ENCODE measurements at regions not wholly inside any gene's neighbourhood (a gene's known extent, or its start where the extent isn't known, plus 50 kb on each side); places are given as distances from the start of the nearest gene placed in this dataset.

DNA sequence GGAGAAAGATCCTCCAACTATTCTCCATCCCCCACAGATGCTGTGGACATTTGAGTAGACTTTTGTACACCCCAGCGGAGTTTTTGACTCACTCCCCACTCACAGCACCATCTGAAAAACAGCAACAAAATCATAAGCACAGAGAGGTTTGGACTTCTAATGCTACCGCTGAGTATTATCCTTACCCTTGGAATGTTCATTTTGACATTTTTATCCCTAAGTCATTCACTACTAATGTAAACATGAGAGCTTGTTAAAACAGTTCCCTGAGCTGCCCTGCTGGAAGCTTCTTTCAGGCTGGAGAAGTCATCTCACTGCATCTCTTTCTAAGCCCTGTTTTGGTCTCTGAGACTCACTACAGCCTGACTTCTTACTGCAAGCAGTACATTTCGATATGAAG, 1045.9 kb downstream of the MCTP2 start:
- intact Hi-C loops (cut with micrococcal nuclease): no loop called here

DNA sequence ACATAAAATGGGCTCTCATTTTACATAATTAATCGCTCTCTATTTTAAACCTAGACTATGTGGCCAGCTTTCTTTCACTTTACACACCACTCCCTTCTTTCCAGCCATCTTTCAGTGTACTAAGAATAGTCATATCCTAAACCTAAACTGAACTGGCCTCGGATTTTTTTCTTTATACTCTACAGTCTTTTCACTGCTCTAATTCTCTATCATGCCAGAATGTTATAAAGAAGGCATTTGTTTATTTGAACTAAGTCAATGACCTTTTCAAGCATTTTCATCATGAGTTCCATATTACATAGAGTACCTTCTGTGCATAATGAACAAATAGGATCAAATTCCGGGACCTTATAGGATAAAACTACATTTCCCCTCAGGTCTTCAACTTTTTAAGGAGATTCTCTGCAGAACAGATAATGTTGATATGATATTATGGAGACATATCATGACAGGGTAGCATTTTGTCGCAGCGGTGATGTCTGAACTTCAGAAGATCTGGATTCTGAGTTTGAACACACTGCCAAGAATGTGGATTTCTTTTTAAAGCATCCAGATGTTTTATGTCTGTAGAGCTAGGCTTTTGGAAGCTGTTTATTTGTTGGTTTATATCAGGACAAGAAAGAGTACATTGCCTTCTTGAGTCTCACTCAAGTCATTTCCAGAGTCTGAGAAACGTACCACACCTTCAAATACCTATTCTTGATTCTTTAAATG, 1047.3 kb downstream of the MCTP2 start:
- intact Hi-C loops (cut with micrococcal nuclease): no loop called here

DNA sequence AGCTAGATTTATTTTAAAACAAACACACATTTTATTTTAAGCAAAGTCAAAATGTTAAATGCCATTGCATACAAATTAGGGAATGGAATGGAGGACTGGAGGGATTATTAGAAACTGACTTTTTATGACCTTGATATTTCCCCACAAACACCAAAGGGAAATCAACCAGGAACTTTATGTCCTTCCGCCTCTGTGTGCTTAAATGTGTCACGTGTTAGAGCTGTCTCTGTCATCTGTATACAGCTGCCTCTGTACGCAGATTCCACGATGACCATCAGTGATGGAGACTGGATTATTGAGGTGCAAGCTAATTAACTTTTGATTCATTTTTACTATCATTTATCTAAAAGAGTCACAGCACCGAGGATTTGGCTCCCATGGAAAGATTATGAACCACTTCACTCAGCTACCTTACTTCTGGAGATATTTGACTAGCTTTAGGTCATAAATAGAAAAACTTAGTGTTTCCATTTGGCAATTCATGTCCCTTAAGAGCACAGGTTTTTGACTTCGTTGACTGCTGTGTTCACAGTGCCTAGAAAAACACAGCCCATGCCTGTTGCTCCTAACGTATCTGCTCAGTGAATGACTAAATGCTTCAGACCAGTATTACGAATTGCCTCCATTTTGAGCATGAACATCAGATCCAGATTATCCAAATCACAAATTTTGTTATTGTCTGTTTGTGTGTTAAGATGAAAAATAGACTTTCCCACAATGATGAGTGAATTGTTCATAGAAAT, 1048.1 kb downstream of the MCTP2 start:
- intact Hi-C loops (cut with micrococcal nuclease): loop anchor here (5.0 to 10.0 kb wide), 3 partner anchors 465 to 1047 kb away; partner anchors contain the start of gene MCTP2

DNA sequence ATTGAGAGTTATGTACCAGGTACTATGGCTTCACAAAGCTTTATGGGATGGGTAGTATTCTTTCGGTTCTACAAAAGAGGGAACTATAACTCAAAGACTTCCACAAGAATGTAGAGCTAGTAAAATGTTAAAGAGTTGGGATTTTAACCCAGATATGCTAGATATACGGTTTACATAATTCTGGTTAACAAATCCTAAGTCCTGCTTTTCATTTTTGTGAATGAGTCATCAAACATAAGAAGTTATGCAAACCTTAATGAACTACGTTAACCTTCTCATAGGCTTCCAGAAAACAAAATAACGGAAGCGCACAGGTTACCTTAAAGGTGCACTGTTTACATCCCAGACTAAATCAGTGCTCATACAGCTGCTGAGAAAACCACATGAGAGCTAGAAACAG, 1049.3 kb downstream of the MCTP2 start:
- intact Hi-C loops (cut with micrococcal nuclease): loop anchor here (5.0 to 10.0 kb wide), 3 partner anchors 464 to 1048 kb away; partner anchors contain the start of gene MCTP2

DNA sequence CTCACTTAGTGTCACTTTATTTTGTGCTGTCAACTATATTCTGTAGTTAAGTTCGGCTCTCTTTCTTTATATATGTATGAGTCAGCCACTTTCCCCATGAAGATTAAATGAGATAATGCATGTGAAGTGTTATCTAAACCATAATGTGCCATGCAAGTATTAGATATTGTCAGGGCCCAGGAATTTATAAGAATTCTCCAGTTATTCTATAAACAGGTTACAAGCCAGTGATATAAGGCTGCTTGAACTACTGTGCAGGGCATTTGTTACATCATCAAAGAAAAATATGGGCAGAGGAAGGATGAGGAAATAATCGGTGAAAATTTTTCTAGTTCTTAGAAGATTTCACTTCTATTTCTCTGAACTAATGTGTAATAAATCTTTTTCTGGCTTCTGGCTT, 1049.0 kb upstream of the NR2F2 start:
- intact Hi-C loops (cut with micrococcal nuclease): loop anchor here (5.0 to 10.0 kb wide), 3 partner anchors 463 to 1049 kb away; partner anchors contain the start of gene MCTP2

DNA sequence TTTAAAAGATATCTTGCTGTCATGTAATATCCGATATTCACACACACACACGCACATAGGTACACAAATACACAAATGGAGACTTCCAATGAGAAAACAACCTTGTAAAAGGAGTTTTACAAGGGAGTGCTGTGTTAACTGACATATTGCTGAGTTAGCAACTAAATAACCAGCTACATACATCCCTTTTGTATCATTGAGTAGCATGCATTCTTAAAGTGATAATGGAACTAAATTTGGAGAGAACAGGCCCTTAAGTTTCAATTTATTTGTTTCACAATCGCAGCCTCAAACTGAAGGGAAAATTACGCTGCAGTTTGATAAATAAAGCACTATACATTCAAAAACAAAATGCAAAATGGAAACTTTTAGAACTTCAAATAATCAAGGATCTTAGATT, 1046.0 kb upstream of the NR2F2 start:
- intact Hi-C loops (cut with micrococcal nuclease): loop anchor here (1.0 to 10.0 kb wide), 9 partner anchors 19 to 1052 kb away; partner anchors contain the start of gene MCTP2

DNA sequence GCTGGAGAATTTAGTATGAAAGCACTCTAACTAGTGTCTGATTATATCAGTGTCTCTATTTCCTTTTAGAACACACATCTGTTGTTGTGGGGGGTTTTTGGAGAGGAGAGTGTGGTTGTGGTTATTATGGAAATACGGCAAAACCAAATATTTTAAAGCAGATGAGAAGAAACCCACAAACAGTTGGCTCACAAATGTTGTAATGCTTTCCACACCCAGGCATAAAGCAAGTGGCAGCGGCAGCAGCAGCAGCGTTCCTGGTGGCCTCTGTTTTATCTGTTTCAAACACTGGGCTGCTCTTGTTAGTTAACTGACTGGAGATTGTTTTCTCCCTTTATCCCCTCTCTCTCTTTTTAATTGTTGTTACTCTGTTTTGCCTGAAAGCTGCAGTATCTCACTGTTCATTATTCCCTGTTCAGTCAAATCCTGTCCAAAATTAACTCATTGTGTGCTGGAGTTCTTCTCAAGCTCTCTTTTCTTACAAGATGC, 1045.5 kb upstream of the NR2F2 start:
- intact Hi-C loops (cut with micrococcal nuclease): loop anchor here (1.0 to 10.0 kb wide), 11 partner anchors 13 to 1053 kb away; partner anchors contain the start of gene MCTP2

DNA sequence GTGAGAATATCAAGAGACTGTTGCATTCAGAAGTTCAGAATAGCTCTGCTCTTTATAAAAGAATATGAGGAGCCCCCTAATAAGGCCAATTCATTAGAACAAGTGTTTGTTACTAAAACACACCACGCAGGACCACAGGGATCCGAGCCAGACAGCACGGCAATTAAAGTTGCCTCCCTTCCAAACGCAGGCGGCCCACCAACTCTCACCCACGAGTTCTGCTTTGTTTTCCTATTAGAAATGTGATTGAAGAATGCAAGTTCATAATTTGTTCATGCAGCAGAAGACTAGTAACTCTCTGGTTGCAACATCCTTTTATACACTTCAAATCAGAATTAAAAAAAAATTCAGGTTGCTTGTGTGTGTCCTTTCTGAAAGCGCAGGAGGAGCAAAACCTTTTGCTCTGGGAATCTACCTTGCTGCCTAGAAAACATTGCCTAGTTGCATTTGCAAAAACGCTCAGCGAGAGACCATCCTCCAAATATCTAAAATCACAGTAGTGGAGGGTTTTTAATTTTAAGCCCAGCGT, 1044.1 kb upstream of the NR2F2 start:
- intact Hi-C loops (cut with micrococcal nuclease): loop anchor here (10.0 kb wide), 2 partner anchors 458 to 778 kb away; no protein-coding TSS in a partner anchor

DNA sequence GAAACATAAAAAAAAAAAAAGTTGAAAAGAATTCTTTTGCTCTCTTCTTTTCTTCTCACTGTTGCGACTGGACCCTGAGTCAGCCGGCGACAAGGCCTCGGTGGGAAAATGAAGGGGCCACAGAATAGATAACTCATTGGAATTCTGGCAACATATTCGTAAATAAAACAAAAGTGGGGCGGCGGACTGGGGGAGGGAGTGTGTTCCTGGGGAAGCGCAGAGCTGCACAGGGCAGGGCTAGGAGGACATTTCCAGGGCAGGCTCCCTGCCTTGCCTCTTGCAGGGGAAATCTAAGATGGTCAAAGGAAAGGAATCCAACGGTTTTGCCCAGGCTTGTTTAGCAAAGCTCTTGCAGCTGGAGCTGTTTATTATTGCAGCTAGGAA, 1042.8 kb upstream of the NR2F2 start:
- intact Hi-C loops (cut with micrococcal nuclease): loop anchor here (10.0 kb wide), 2 partner anchors 457 to 777 kb away; no protein-coding TSS in a partner anchor

DNA sequence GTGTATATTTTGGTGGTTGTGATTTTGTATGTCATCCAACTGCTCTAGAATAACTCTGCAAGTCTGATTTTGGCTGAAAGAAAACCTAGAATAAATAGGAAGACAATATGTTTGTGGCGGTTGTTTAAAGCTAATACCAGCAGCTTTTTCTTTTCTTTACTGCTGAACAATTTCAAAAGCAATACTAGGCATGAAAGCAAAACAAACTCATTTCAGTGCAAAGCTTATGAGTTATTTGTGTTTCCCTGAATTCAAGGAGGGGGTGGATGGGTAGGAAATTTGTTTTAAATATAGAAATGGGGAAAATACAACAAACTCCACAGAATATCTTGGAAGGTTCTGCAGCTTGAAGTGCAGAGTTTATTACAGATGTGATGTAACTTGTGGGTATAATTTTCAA, 1041.9 kb upstream of the NR2F2 start:
- intact Hi-C loops (cut with micrococcal nuclease): loop anchor here (10.0 kb wide), 2 partner anchors 456 to 776 kb away; no protein-coding TSS in a partner anchor

DNA sequence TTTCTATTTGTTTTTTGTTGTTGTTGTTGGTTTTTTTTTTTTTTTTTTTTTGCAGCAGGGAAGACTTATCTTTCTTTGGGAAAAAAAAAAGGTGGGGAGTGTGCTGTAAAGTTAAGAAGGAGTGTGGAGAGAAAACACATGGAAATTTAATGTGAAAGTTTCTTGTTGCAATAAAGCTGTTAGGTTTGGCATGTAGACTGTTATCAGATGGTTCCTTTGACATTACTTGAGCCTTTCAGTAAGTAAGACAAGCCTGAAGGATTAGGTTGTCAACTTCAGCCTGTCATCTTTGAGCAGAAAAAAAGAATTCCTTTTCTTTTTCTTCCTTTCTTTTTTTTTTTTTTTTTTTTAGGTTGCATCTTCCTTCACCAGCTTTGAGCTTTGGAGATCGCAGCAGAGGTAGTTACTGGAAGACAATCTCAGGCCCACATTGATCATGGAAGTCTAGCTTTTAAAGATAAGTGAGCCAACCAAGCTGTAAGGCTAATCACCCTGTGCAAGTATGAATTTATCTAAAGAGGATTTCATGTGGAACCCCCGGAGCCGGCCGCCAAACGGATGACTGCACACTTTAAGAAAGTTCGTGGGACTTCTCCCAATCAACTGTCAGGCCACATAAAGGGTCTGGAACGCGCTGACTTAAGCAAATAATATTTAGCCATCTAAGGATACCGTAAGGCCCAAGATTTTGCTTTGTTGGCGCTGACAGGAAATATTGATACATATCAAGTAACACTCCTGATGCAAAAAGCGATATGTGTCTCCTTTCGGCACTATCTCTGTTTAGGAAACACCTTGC, 1040.1 kb upstream of the NR2F2 start:
- intact Hi-C loops (cut with micrococcal nuclease): no loop called here

DNA sequence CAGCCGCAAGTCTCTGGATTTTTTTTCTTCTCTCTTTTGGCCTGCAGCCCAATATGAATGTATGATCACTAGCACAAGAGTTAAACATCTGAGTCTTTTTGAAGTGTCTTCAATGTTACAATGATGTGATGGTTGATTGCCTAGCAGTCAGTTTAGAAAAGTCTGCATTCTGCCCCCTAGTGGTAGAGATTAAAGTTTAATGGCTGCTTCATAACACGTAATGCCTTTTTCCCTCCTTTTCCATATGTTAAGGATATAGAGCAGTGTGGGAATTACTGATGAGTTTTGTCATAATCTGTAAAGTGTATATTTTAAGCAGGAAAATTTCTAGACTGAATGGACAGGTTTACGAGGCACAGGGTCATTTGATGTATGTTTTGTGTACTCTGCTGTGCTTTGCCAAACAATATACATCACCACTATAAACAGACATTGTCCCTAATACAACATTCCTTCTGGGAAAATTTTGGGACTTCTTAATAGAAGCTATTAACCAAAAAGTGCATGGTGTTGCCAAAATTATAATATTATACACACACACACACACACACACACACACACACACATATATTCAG, 1038.5 kb upstream of the NR2F2 start:
- intact Hi-C loops (cut with micrococcal nuclease): loop anchor here (1.0 kb wide), 2 partner anchors 33 to 710 kb away; no protein-coding TSS in a partner anchor

DNA sequence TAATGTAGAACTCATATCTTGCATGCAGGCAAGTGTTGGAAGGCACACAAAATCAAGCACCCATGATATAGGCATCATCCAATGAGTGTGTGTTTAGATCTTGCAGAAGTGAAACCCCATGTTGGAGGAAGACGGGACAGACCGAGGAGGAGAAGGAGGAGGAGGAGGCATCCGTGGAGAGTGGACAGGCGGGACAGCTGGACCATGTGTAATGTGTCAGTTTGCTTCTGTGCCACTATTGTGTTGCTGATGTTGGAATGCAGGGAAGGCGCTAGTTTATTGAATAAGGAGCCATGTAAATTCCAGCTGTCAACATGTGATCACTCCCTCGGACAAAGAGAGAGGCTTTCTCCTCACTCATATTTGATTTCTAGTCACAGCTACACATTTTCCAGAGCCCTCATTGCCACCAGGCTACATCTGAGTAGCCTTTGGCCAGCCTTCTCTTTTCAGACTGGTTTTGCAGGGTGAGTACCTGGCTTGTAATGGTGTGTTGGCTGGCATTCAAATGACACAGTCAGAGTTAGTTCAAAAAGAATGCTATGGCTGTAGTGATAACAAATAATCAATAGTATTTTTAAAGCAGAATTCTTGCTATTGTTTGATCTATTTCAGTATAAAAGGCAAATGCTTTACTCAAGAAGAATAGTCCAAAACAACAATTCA, 1037.6 kb upstream of the NR2F2 start:
- intact Hi-C loops (cut with micrococcal nuclease): loop anchor here (1.0 kb wide), 2 partner anchors 34 to 711 kb away; no protein-coding TSS in a partner anchor

DNA sequence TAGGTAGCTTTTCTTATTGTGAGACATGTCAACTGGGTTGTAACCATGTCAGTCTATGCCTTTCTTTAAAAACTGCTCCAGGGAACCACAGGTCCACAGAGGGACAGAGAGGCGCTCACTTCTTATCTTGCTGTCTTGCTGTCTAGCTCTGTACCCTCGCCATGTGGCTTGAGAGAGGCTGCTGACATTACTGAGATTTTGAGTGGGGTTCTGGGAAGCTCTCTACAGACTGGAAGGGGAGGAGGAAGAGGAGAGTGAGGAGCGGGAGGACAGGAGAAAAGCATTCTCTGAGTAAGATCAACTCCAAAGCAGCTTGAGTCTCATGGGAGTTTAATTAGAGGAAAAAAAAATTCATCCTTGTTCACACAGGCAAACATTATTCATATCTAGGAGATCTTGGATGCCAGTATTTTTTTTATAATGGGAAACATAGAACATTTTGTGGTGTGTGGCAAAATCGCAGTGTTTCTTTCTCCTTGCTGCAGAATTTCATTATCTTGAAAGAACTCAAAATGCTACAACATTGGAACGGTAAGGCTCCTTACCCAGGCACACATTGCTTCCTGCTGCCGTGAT, 1037.0 kb upstream of the NR2F2 start:
- intact Hi-C loops (cut with micrococcal nuclease): no loop called here

DNA sequence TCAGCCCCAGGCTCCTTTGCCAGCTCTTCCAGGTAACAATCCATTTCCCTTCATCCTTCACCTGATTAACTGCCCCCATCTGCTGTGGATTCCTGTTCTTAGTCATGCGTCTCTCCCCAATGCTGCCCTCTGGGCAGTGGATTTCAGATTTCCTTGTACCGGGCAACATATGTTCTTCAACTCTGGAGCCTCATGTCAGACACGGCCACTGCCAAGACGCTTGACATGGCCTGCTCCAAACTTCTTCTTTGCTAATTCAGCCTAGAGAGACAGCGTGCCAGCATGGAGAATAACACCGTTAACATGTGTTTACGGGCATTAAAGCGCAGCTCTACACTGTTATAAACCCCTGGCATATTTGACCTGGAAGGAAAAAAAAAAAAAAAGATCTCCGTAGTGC, 1035.1 kb upstream of the NR2F2 start:
- intact Hi-C loops (cut with micrococcal nuclease): no loop called here

DNA sequence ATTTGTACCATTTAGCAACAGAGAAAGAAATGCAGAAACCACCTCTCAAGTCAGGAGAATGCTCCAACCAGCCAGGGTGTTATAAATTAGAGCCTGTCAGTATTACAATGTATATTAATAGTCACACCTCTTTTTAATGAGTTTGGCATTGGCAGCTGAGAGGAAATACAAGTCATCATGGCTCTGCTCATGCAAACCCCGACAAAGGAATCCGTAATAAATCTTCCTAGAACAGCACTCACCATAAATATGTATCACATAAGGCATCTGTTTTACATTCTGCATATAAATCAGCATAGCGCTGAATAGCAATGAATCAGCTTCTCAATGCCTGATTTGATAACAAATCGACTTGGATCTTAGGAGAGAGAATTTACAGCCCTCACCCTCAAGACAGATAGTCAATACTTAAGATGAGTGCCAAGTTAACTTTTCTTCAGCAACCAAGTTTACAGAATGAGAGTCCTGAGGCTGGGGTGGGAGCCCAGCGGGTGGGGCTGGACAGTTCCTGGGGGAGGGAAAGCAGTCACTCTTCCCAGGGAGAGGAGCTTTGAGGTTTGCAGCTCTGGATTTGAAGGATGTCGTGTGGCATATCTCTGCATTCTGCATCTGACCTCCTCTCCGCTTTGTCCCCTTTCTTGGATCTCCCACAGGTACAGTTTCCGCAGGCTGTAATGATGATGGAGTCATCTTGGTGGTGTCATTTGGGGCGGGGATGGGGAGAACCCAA, 1034.4 kb upstream of the NR2F2 start:
- intact Hi-C loops (cut with micrococcal nuclease): no loop called here

DNA sequence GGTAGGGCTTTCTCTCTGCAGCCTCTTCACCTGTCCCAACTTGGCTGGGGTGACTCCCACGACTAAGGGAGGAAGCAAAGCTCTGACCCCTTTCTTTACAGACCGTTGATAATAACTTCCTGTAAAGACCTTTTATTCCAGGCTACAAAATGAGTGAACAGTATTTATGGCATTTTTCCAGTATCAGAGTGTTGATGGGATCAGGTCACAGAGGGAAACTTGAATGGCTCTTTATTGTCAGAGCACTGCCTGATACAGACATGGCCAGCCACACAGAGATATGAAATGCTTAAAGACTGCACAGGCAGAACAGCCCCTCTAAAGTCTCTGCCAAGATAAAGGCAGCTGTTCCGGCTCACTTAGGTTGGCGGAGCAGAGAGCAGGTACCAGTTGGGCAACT, 1033.9 kb upstream of the NR2F2 start:
- intact Hi-C loops (cut with micrococcal nuclease): no loop called here

DNA sequence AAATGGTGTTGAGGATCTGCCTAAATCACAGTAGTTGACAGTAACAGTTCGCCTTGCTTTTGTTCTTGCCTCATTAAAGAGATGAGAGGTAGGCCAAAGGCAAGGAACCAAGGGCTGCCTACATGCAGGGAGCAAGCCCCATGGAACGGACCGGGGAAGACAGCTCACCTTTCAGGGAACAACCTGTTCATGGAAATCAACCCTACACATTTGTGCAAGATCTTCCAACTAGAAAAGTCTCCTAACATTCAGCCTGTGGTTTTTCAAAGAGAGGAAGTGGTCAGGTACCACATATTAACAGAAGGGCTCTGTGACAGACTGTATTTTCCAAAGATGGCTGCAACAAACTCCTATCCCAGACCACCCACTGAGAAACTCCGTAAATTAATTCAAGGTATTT, 1031.8 kb upstream of the NR2F2 start:
- intact Hi-C loops (cut with micrococcal nuclease): loop anchor here (1.0 kb wide), 1 partner anchor 13 kb away; no protein-coding TSS in a partner anchor

DNA sequence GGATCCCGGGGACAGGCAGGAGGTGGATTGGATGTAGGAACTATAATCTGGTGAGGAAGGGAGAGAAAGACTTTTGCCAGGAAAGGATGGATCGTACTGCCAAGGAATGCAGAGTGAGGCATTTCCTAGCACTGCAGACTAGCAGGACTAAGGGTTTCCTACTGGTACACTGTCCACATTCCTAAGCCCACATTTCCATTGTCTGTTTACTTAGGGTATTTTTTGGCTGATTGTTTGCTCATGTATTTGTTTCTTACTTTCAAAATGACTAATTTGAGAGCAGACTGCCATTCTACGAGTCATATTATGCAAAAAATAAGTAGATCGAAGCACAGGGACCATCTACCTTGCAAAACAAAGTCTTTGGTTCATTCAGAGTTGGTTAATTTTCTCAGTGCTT, 1029.5 kb upstream of the NR2F2 start:
- intact Hi-C loops (cut with micrococcal nuclease): loop anchor here (5.0 kb wide), 1 partner anchor 146 kb away; no protein-coding TSS in a partner anchor
